Immature natural killer cell (primary cell): ENCODE measurements at regions not wholly inside any gene's neighbourhood (a gene's known extent, or its start where the extent isn't known, plus 50 kb on each side); places are given as distances from the start of the nearest gene placed in this dataset.
"Not testable (repeated sequence)": the region's sequence is repeated elsewhere in the genome, so short reads cannot be mapped to it uniquely, and the experiment has no call there.

ENCODE experiments used
- DNase-seq, 3 donors: peaks; one replicate each; pipeline ENCODE4 v3.0.0; 2022; ENCODE audit warnings: mixed read lengths in 1 of 3
- H3K27ac Mint-ChIP-seq, 6 donors: one replicate each; pipeline ENCODE4 v1.8.0; 2020; ENCODE audit warnings: mixed read lengths in 6 of 6, mild to moderate bottlenecking in 5 of 6, inconsistent platforms in 4 of 6, moderate library complexity in 3 of 6
- H3K27me3 Mint-ChIP-seq, 3 donors: one replicate each; pipeline ENCODE4 v1.8.0; 2020 to 2021; ENCODE audit warnings: low read depth in 3 of 3, mild to moderate bottlenecking in 3 of 3, mixed read lengths in 3 of 3, moderate library complexity in 3 of 3, inconsistent platforms in 1 of 3
- H3K36me3 Mint-ChIP-seq, 3 donors: one replicate each; pipeline ENCODE4 v1.8.0; 2020; ENCODE audit warnings: mixed read lengths in 3 of 3, inconsistent platforms in 2 of 3, mild to moderate bottlenecking in 2 of 3
- H3K4me1 Mint-ChIP-seq, 2 donors: one replicate each; pipeline ENCODE4 v1.8.0; 2020; ENCODE audit warnings: inconsistent platforms in 2 of 2, mild to moderate bottlenecking in 2 of 2, mixed read lengths in 2 of 2, moderate library complexity in 1 of 2
- H3K4me3 Mint-ChIP-seq, 5 donors: one replicate each; pipeline ENCODE4 v1.8.0; 2020; ENCODE audit warnings: mild to moderate bottlenecking in 5 of 5, mixed read lengths in 5 of 5, inconsistent platforms in 3 of 5, moderate library complexity in 3 of 5
- H3K9me3 Mint-ChIP-seq, 6 donors: one replicate each; pipeline ENCODE4 v1.8.0; 2020; ENCODE audit warnings: mild to moderate bottlenecking in 6 of 6, mixed read lengths in 6 of 6, inconsistent platforms in 4 of 6, moderate library complexity in 3 of 6

DNA sequence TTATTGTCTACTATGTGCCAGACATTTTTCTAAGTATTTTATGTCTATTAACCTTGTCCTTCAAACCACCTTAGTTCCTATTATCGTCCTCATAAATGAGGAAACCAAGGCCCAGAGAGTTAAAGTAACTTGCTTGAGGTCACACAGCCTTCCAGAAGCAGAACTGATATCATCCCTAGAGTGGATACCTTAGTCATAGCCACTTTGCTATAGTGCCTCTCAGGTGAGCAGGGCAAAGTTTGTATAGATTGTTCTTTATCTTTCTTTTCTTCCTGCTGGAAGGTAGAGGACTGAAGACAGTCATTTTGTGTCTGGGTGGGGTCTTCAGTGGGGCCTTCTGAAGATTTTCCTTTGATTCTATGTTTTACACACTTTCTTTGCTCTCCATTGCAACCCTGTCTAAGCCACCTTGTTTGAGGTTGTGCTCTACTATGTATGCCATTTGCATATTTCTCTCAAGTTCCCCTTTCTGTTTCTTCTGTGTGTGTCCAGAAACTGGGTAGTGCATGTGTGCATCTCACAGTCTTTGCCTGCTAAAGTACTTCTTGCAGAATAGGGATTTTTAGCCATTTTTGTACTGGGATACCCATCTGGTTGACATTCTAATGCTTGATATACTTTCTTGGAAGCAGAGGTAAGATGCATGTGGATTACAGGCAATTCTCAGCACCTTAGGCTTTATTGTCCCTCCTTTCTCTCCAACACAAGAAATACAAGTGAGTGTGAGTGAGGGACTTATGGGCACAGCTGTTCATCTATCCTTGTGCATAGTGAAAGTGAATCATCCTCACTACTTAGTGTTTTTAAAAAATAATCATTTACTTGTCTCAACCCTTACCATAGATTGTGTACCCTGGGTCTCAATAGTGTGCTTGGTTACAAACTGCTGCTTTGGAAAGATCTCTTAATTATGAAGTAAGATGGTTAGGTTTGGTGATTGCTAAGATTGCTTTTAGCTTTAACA, 207.6 kb upstream of the HMCN1 start:
- no peak for DNase-seq
- no peaks in the 10 kb centered on the region for H3K9me3 Mint-ChIP-seq
- H3K27me3 Mint-ChIP-seq = peaks cover 0 to 2% (median 0%) of the 10 kb centered on the region in 3 donors
- peaks cover 0 to 10% of the 10 kb centered on the region in 2 donors for H3K4me1 Mint-ChIP-seq
- no peak overlapping the region for H3K4me3 Mint-ChIP-seq
- H3K36me3 Mint-ChIP-seq = peaks cover 0 to 6% (median 6%) of the 10 kb centered on the region in 3 donors
- no peak overlapping the region for H3K27ac Mint-ChIP-seq

DNA sequence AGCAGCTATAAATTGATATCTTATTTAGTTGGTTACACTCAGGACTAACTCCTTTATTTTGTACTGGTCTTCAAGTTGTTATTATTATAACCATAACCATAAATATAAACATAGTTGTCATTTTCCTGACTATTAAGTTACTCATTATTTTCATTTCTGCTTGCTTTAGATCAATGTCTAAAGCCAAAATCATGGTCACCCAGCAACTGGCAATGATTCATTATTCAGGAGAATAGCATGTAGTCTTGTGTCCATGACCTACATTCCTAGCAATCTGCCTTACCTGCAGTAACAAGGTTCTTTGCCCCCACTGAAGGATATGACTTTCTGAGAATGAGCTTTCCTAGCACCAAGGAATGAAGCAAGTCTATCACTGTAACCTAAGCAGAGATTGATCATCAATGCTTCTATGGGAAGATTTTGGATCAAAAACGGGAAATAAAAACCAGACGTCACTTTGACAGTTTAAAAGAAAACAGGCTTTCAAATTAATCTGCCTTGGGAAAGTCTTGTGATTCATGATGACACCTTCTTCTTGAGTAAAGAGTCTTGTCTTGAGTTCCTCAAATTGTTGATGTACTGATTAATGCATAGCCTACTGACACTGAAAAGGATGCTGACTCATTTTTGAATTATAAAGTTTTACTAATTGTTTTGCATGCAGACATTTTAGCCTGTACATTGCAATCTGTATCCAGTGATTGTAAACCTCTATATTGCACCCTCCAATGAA, 203.3 kb upstream of the IVNS1ABP start:
- Mint-ChIP-seq H3K27ac (no peak overlapping the region), H3K27me3 (peaks cover 0 to 5% (median 2%) of the 10 kb centered on the region in 3 donors), H3K36me3 (peaks cover 8 to 15% (median 13%) of the 10 kb centered on the region in 3 donors), H3K9me3 (peaks cover 8 to 12% (median 10%) of the 10 kb centered on the region in 6 donors), H3K4me3 (no peak overlapping the region), H3K4me1 (no peaks in the 10 kb centered on the region)
- DNase-seq = no peak

DNA sequence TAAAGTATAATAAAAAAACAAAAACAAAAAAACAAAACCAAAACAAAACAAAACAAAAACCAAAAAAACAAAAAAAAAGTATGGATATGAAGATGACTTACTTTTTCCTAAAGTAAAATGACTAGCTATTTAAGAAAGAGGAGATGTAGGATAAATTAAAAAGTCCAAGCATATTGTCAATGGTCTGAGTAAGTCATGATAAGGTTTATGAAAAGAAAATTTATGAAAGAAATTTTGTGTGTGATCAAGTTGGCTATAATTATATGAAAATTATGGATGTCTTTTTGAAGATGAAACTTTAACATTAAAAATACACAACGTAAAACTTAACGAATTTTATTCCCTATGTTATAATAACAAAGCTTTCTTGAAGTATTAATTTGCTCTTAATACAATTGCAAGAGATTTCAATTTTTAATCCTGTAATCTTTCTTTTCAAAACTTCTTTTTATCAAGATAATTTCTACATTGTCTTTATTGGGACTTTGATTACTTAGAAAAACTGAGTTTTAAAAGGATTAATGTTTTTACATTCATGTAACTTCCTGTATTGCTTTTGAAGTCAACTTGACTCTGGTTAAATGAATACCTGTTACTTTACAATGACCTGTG, 200.9 kb upstream of the IVNS1ABP start:
- H3K9me3 Mint-ChIP-seq = peaks cover 8 to 12% (median 10%) of the 10 kb centered on the region in 6 donors
- peaks cover 8 to 17% (median 10%) of the 10 kb centered on the region in 3 donors for H3K36me3 Mint-ChIP-seq
- no peak overlapping the region for H3K4me3 Mint-ChIP-seq
- peaks cover 0 to 5% (median 2%) of the 10 kb centered on the region in 3 donors for H3K27me3 Mint-ChIP-seq
- no peak for DNase-seq
- H3K27ac Mint-ChIP-seq = no peak overlapping the region
- H3K4me1 Mint-ChIP-seq = peaks cover 0 to 4% of the 10 kb centered on the region in 2 donors

DNA sequence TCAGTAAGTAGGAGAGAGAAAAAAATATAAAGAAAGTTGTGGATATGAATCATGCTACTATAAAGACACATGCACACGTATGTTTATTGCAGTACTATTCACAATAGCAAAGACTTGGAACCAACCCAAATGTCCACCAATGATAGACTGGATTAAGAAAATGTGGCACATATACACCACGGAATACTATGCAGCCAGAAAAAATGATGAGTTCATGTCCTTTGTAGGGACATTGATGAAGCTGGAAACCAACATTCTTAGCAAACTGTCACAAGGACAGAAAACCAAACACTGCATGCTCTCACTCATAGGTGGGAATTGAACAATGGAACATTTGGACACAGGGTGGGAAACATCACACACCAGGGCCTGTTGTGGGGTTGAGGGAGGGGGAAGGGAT, 200.3 kb upstream of the IVNS1ABP start:
- not testable (repeated sequence) for H3K27ac Mint-ChIP-seq, H3K4me3 Mint-ChIP-seq, DNase-seq, H3K4me1 Mint-ChIP-seq, H3K27me3 Mint-ChIP-seq
- Mint-ChIP-seq H3K36me3 (peaks cover 8 to 21% (median 10%) of the 10 kb centered on the region in 3 donors), H3K9me3 (peaks cover 8 to 12% (median 10%) of the 10 kb centered on the region in 6 donors)

DNA sequence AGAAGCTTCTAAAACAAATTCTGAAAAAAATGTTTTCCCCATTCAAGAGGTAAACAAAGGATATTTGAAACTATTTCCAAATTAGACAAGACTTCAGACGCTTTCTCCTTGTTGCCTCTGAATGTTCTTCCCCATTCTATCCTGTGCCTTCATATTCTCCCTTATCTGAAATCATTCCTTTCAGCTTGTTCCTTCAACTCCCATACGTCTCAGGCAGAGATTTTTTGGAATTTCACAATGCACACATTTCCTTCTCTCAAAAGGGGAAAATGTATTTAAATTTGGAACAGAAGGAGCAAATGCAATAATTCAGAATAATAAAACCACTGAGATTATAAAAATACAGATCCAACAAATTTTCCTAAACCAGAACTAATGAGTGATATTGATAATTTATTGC, 198.7 kb upstream of the IVNS1ABP start:
- no peak overlapping the region for H3K27ac Mint-ChIP-seq
- H3K27me3 Mint-ChIP-seq = peaks cover 0 to 5% (median 2%) of the 10 kb centered on the region in 3 donors
- peaks cover 8 to 12% (median 9%) of the 10 kb centered on the region in 6 donors for H3K9me3 Mint-ChIP-seq
- peaks cover 8 to 21% (median 10%) of the 10 kb centered on the region in 3 donors for H3K36me3 Mint-ChIP-seq
- no peak for DNase-seq
- no peak overlapping the region for H3K4me3 Mint-ChIP-seq
- peaks cover 0 to 4% of the 10 kb centered on the region in 2 donors for H3K4me1 Mint-ChIP-seq

DNA sequence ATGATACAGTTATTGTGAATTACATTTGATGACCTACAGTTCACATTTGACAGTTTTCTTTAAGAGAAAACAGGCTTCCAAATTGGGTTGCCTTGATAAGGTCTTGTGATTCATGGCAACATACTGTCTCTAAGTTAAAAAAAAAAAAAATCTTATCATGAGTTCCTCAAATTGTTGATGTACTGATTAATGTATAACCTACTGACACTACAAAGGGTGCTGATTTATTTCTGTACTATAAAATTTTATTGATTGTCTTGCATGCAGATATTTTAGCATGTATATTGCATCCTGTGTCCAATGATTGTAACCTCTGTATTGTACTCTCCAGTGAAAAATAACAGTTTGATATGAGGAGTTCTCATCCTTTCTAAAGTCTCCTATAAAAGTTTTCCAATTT, 197.3 kb upstream of the IVNS1ABP start:
- peaks cover 0 to 5% (median 2%) of the 10 kb centered on the region in 3 donors for H3K27me3 Mint-ChIP-seq
- H3K4me1 Mint-ChIP-seq = peaks cover 2 to 13% of the 10 kb centered on the region in 2 donors
- peaks cover 8 to 21% (median 10%) of the 10 kb centered on the region in 3 donors for H3K36me3 Mint-ChIP-seq
- H3K9me3 Mint-ChIP-seq = peaks cover 3 to 12% (median 9%) of the 10 kb centered on the region in 6 donors
- DNase-seq = no peak
- no peak overlapping the region for H3K27ac Mint-ChIP-seq
- no peak overlapping the region for H3K4me3 Mint-ChIP-seq

DNA sequence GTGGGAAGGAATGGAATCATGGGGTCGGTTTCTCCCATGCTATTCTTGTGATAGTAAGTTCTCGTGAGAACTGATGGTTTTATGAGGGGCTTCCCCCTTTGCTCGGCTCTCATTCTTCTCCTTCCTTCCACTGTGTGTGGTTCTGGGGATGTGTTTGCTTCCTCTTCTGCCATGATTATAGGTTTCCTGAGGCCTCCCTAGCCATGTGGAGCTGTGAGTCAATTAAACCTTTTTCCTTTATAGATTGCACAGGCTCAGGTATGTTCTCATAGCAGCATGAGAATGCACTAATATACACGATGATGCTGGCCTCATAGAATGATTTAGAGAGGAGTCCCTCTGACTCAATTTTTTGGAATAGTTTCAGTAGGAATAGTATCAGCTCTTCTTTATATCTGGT, 195.4 kb upstream of the IVNS1ABP start:
- no peak for DNase-seq
- H3K4me3 Mint-ChIP-seq = no peak overlapping the region
- peaks cover 3 to 7% (median 5%) of the 10 kb centered on the region in 6 donors for H3K9me3 Mint-ChIP-seq
- peaks cover 5 to 20% of the 10 kb centered on the region in 2 donors for H3K4me1 Mint-ChIP-seq
- H3K27me3 Mint-ChIP-seq = peaks cover 0 to 5% (median 2%) of the 10 kb centered on the region in 3 donors
- peaks cover 4 to 18% (median 6%) of the 10 kb centered on the region in 3 donors for H3K36me3 Mint-ChIP-seq
- no peak overlapping the region for H3K27ac Mint-ChIP-seq

DNA sequence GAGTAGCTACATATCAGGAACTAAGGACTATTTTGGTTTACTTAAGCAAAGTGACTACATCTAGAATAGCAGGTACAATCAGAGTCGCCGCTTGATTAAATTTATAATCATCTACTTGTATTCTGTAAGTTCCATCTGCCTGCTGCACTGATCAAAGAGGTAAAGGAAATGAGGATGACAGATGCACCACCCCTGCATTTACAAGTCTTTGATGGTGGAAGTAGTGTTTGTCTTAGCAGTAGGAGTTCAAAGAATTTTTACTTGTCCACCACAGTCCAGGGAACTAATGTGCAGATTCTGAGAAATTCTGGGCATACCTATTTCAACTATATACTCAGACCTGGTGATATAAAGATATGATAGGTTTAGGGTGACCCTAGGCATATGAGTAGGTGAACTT, 184.1 kb upstream of the IVNS1ABP start:
- DNase-seq = no peak
- peaks cover 0 to 8% (median under 1%) of the 10 kb centered on the region in 3 donors for H3K36me3 Mint-ChIP-seq
- no peak overlapping the region for H3K4me3 Mint-ChIP-seq
- H3K9me3 Mint-ChIP-seq = peaks cover 0 to under 1% (median 0%) of the 10 kb centered on the region in 6 donors
- H3K27me3 Mint-ChIP-seq = peaks cover 0 to 2% (median 0%) of the 10 kb centered on the region in 3 donors
- H3K4me1 Mint-ChIP-seq = peaks cover 0 to 11% of the 10 kb centered on the region in 2 donors
- peak overlapping the region in 1 of 6 donors; percentile 0 for H3K27ac Mint-ChIP-seq

DNA sequence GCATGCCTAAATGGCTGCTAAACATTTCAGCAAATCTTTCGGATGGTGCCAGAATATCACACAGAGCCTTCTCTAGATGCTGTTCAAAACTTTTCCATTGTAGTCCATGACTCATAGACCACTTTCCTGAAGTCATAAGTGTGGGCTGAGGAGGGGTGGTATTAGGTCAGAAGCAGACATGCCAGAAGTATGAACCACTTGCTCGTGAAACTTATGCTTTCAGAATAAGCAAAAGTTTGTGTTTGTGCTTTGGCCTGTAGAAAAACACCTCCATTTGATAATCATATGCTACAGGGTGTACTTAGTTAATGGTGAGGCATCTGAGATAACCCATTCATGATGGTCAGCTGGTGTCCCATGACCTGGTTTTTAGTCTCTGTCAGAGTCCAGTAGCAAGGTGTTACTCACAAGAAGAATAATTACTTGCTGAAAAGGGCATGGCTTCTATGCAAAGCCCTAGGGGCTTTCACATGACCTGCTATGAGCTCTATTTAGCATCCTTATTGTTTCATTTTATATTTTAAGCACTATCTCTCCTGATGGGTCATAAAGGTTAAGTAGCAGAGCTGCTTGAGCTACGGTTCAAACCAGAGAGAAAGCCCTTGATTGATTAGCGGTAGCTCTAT, 183.1 kb upstream of the IVNS1ABP start:
- Mint-ChIP-seq H3K27ac (peak overlapping the region in 1 of 6 donors; percentile 0), H3K27me3 (peaks cover 0 to 3% (median 2%) of the 10 kb centered on the region in 3 donors), H3K4me1 (peaks cover 0 to 11% of the 10 kb centered on the region in 2 donors), H3K36me3 (peaks cover 0 to 3% (median 0%) of the 10 kb centered on the region in 3 donors), H3K4me3 (no peak overlapping the region), H3K9me3 (no peaks in the 10 kb centered on the region)
- DNase-seq = no peak

DNA sequence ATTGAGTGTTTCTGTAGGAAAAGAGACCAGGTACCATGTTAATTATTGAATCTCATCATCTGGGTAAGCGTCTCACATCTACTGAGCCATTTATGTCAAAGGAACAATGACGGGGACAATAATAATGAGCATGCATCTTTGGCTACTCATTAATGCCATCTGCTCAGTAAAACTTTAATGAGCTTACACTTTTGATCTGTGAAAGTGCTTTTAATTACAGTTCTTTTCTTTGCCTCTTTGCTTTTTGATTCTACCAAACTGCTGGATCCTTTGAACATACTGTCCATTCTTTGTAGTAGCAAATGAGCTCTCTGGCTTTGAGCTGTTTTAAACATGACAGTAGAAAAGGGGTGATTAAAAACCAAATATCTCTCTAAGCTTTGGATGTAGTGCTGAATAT, 181.2 kb upstream of the IVNS1ABP start:
- Mint-ChIP-seq H3K27me3 (peaks cover 0 to 3% (median 2%) of the 10 kb centered on the region in 3 donors), H3K4me1 (peaks cover 0 to 11% of the 10 kb centered on the region in 2 donors), H3K4me3 (no peak overlapping the region), H3K36me3 (peaks cover 0 to 3% (median 0%) of the 10 kb centered on the region in 3 donors), H3K9me3 (no peaks in the 10 kb centered on the region), H3K27ac (no peak overlapping the region)
- DNase-seq = no peak

DNA sequence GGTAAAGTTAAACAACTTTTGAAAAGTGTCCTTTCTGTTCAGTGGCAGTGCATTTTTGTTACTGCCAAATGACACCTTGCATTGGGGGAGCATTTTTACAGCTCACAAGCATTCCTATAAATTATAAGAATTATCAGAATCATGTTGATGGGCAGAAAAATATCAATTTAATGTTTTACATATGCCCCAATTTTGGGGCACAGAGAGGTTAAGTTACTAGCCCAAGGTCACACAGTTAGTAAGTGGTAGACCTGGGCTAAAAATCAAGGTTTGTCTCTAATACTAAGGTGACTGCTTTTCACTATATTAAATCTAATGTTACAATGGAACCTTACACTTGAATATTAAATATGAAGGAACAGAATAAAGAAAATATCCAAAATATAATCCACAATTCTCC, 180.1 kb upstream of the IVNS1ABP start:
- no peaks in the 10 kb centered on the region for H3K9me3 Mint-ChIP-seq
- H3K4me3 Mint-ChIP-seq = no peak overlapping the region
- peaks cover 0 to 3% (median 0%) of the 10 kb centered on the region in 3 donors for H3K36me3 Mint-ChIP-seq
- peaks cover 0 to 11% of the 10 kb centered on the region in 2 donors for H3K4me1 Mint-ChIP-seq
- no peak overlapping the region for H3K27ac Mint-ChIP-seq
- DNase-seq = no peak
- peaks cover 0 to 3% (median 2%) of the 10 kb centered on the region in 3 donors for H3K27me3 Mint-ChIP-seq

DNA sequence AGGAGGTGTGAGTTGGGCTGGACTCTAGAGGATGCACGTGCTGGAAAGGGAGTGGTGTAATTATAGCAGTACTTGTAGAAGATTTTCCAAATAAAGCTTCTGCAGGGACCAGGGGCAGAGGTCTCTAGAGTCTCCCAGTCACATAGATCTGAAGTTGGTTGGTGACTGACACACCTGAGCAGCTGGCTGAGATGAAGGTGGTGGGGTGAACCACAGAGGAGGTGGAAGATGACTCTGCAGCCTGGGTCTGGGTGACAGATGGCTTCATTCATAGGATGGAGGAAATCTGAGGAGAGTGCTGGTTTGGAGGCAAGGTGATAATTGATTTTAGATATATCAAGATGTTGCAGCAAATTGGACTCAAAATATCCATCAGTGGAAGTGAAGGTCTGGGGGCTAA, 178.9 kb upstream of the IVNS1ABP start:
- H3K4me3 Mint-ChIP-seq = no peak overlapping the region
- H3K27me3 Mint-ChIP-seq = peaks cover 0 to 3% (median 2%) of the 10 kb centered on the region in 3 donors
- H3K9me3 Mint-ChIP-seq = no peaks in the 10 kb centered on the region
- no peak for DNase-seq
- peaks cover 0 to 11% of the 10 kb centered on the region in 2 donors for H3K4me1 Mint-ChIP-seq
- no peak overlapping the region for H3K27ac Mint-ChIP-seq
- no peaks in the 10 kb centered on the region for H3K36me3 Mint-ChIP-seq

DNA sequence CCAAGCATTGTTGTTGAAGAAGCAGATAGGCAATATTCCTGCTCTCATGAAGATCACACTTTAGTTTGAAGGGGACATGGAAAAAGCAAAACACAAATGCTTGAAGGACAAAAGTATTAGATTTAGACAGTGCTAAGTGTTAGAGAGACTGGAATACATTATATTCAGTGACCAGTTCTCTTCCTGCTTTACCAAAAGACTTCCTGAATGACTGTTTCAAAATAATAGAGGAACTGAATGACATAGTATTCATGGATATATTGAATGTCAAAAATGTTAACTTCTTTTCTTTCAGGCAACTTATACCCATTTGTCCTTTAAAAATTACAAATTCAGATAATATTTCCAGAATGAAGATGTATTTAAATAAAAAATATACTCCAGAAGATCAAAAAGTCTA, 178.0 kb upstream of the IVNS1ABP start:
- no peak overlapping the region for H3K4me3 Mint-ChIP-seq
- peaks cover 0 to 3% (median 2%) of the 10 kb centered on the region in 3 donors for H3K27me3 Mint-ChIP-seq
- no peak overlapping the region for H3K27ac Mint-ChIP-seq
- H3K4me1 Mint-ChIP-seq = peaks cover 0 to 4% of the 10 kb centered on the region in 2 donors
- no peaks in the 10 kb centered on the region for H3K36me3 Mint-ChIP-seq
- DNase-seq = no peak
- no peaks in the 10 kb centered on the region for H3K9me3 Mint-ChIP-seq
